Left ventricle myocardium inferior (tissue), 1 donor: ENCODE measurements at regions not wholly inside any gene's neighbourhood (a gene's known extent, or its start where the extent isn't known, plus 50 kb on each side); places are given as distances from the start of the nearest gene placed in this dataset.

Source experiments
- DNase-seq: peaks from one replicate; pipeline ENCODE4 v3.0.0-alpha.2; 2020
- H3K27ac ChIP-seq: fragments of 200-600 bp; replicated peaks from 2 replicates; pipeline ENCODE4 v1.8.0; 2021
- H3K27me3 ChIP-seq: fragments of 200-600 bp; 2 replicates; pipeline ENCODE4 v1.8.0; 2021; ENCODE audit warnings: low read depth
- H3K36me3 ChIP-seq: fragments of 200-600 bp; 2 replicates; pipeline ENCODE4 v1.8.0; 2021
- H3K4me1 ChIP-seq: fragments of 200-600 bp; 2 replicates; pipeline ENCODE4 v1.8.0; 2021
- H3K4me3 ChIP-seq: fragments of 200-600 bp; 2 replicates; pipeline ENCODE4 v1.8.0; 2021; ENCODE audit warnings: mild to moderate bottlenecking, moderate library complexity
- H3K9me3 ChIP-seq: fragments of 200-600 bp; replicated peaks from 2 replicates; pipeline ENCODE4 v1.8.0; 2021
- CTCF ChIP-seq: fragments of 200-600 bp; IDR thresholded peaks from 2 replicates; pipeline ENCODE4 v1.8.0; 2021; ENCODE audit warnings: antibody characterized with exemption, mild to moderate bottlenecking, borderline replicate concordance
- intact Hi-C: fragments of 100-400 bp; cut with micrococcal nuclease; formaldehyde crosslinking; loops from one replicate; pipeline ENCODE4 v1.11.0; 2022
- donor health status: DM: no; HTN: yes; CAD: no; lungs with severe emphysema.

- TF ChIP-seq CTCF = no peak
- H3K36me3 ChIP-seq = no peaks in the 10 kb centered on the region
- H3K27ac ChIP-seq = no peak overlapping the region
- intact Hi-C loops = no loop called here
- no peaks in the 10 kb centered on the region for H3K4me1 ChIP-seq
- peaks cover 18% of the 10 kb centered on the region for H3K9me3 ChIP-seq
- no peak for DNase-seq
- no peaks in the 10 kb centered on the region for H3K27me3 ChIP-seq
- H3K4me3 ChIP-seq = no peak overlapping the region
Measured at GRCh38 chr5:84695330-84695729, 310.6 kb upstream of the EDIL3 start.

- Histone ChIP-seq H3K4me3 (no peak overlapping the region), H3K9me3 (peaks cover 18% of the 10 kb centered on the region), H3K27me3 (no peaks in the 10 kb centered on the region), H3K27ac (no peak overlapping the region), H3K4me1 (no peaks in the 10 kb centered on the region), H3K36me3 (no peaks in the 10 kb centered on the region)
- no peak for DNase-seq
- no peak for TF ChIP-seq CTCF
- intact Hi-C loops = no loop called here
Measured at GRCh38 chr5:84693256-84693655, 308.6 kb upstream of the EDIL3 start.

GRCh38 chr5:84688566-84688965 is 303.9 kb upstream of the EDIL3 start:
- TF ChIP-seq CTCF = no peak
- DNase-seq = no peak
- no peaks in the 10 kb centered on the region for H3K27me3 ChIP-seq

GRCh38 chr5:84685121-84685894 is 300.6 kb upstream of the EDIL3 start:
- no peaks in the 10 kb centered on the region for H3K27me3 ChIP-seq
- H3K4me3 ChIP-seq = no peak overlapping the region
- no peak overlapping the region for H3K27ac ChIP-seq
- no peak for DNase-seq
- peaks cover 15% of the 10 kb centered on the region for H3K9me3 ChIP-seq
- no peaks in the 10 kb centered on the region for H3K36me3 ChIP-seq
- intact Hi-C loops = no loop called here
- TF ChIP-seq CTCF = no peak
- no peaks in the 10 kb centered on the region for H3K4me1 ChIP-seq

More at GRCh38 chr5:84688566-84688965, 303.9 kb upstream of the EDIL3 start:
- H3K27ac ChIP-seq = no peak overlapping the region
- peaks cover 8% of the 10 kb centered on the region for H3K9me3 ChIP-seq
- H3K4me1 ChIP-seq = no peaks in the 10 kb centered on the region
- no peak overlapping the region for H3K4me3 ChIP-seq
- H3K36me3 ChIP-seq = no peaks in the 10 kb centered on the region
- intact Hi-C loops = no loop called here

GRCh38 chr5:84683594-84683993 is 298.9 kb upstream of the EDIL3 start:
- Histone ChIP-seq H3K27ac (no peak overlapping the region), H3K36me3 (no peaks in the 10 kb centered on the region), H3K4me1 (no peaks in the 10 kb centered on the region), H3K4me3 (no peak overlapping the region), H3K9me3 (peaks cover 15% of the 10 kb centered on the region), H3K27me3 (no peaks in the 10 kb centered on the region)
- intact Hi-C loops = no loop called here
- TF ChIP-seq CTCF = no peak
- DNase-seq = no peak
